DMS 273 (cell line): ENCODE measurements at regions not wholly inside any gene's neighbourhood (a gene's known extent, or its start where the extent isn't known, plus 50 kb on each side); places are given as distances from the start of the nearest gene placed in this dataset.
"Not testable (repeated sequence)": the region's sequence is repeated elsewhere in the genome, so short reads cannot be mapped to it uniquely, and the experiment has no call there.

Source experiments
- DNase-seq: peaks from one replicate; lab custom pipeline; 2025; ENCODE audit not compliant: unreplicated experiment; lab: John Stamatoyannopoulos, UW

- DNase-seq, result no peak
Measured at GRCh38 chr10:4398602-4399001, 427.4 kb upstream of the AKR1E2 start.

GRCh38 chr10:4397337-4397736 lies 428.7 kb upstream of the AKR1E2 start:
- DNase-seq, result no peak

- DNase-seq, result no peak
Measured at GRCh38 chr10:4396401-4397283, 429.4 kb upstream of the AKR1E2 start.

- no peak for DNase-seq
Measured at GRCh38 chr10:4395731-4396130, 430.3 kb upstream of the AKR1E2 start.

GRCh38 chr10:4394455-4394854 lies 431.6 kb upstream of the AKR1E2 start:
- not testable (repeated sequence) for DNase-seq

- DNase-seq, result peak; percentile 6
Measured at GRCh38 chr10:4391683-4392082, 434.3 kb upstream of the AKR1E2 start.

GRCh38 chr10:4390219-4390618 lies 435.8 kb upstream of the AKR1E2 start:
- no peak for DNase-seq

- DNase-seq, result no peak
Measured at GRCh38 chr10:4385231-4385870, 440.7 kb upstream of the AKR1E2 start.

- DNase-seq, result no peak
Measured at GRCh38 chr10:4384245-4384644, 441.8 kb upstream of the AKR1E2 start.

- DNase-seq, result no peak
Measured at GRCh38 chr10:4383651-4384098, 442.3 kb upstream of the AKR1E2 start.

- no peak for DNase-seq
Measured at GRCh38 chr10:4382811-4383210, 443.2 kb upstream of the AKR1E2 start.

- DNase-seq, result no peak
Measured at GRCh38 chr10:4373612-4374011, 452.4 kb upstream of the AKR1E2 start.

GRCh38 chr10:4373098-4373497 lies 452.9 kb upstream of the AKR1E2 start:
- DNase-seq, result no peak

GRCh38 chr10:4372601-4373000 lies 453.4 kb upstream of the AKR1E2 start:
- DNase-seq, result no peak

GRCh38 chr10:4371691-4372295 lies 454.2 kb upstream of the AKR1E2 start:
- DNase-seq, result no peak

- DNase-seq, result no peak
Measured at GRCh38 chr10:4370376-4370775, 455.6 kb upstream of the AKR1E2 start.

GRCh38 chr10:4361581-4361980 lies 464.4 kb upstream of the AKR1E2 start:
- no peak for DNase-seq

- no peak for DNase-seq
Measured at GRCh38 chr10:4359003-4359402, 467.0 kb upstream of the AKR1E2 start.

- no peak for DNase-seq
Measured at GRCh38 chr10:4357911-4358310, 468.1 kb upstream of the AKR1E2 start.

- no peak for DNase-seq
Measured at GRCh38 chr10:4355350-4355749, 470.7 kb upstream of the AKR1E2 start.

- no peak for DNase-seq
Measured at GRCh38 chr10:4354382-4354812, 471.6 kb upstream of the AKR1E2 start.

- DNase-seq, result no peak
Measured at GRCh38 chr10:4353964-4354363, 472.0 kb upstream of the AKR1E2 start.
